Spleen (tissue), 7 donors: ENCODE measurements at regions not wholly inside any gene's neighbourhood (a gene's known extent, or its start where the extent isn't known, plus 50 kb on each side); places are given as distances from the start of the nearest gene placed in this dataset.

Experiments
- CTCF ChIP-seq, 11 experiments: fragments of 200-600 bp in 7 of 11; fragments of 450-650 bp in 4 of 11; sonication (generic) in 4 of 11; IDR thresholded peaks in 8 of 11; conservative IDR thresholded peaks in 3 of 11; 1 replicate in 7 of 11; 2 replicates in 4 of 11; pipeline versions ENCODE4 v1.4.0 to v1.8.0; 2016 to 2021; ENCODE audit warnings: antibody characterized with exemption in 11 of 11, inconsistent platforms in 4 of 11, mild to moderate bottlenecking in 1 of 11
- POLR2A ChIP-seq, 3 donors: fragments of 450-650 bp; IDR thresholded peaks; one replicate each; pipeline ENCODE4 v1.5.1; 2017; ENCODE audit warnings: antibody characterized with exemption in 3 of 3, mild to moderate bottlenecking in 1 of 3
- POLR2AphosphoS5 ChIP-seq, 3 donors: sonication (generic); formaldehyde crosslinking; IDR thresholded peaks; one replicate each; pipeline ENCODE4 v1.5.1; 2017; ENCODE audit warnings: antibody characterized with exemption in 3 of 3
- donor health status: DM: no; HTN: no; CAD: no; lungs with moderate emphysema.
- donor health status: DM: no; HTN: no; CAD: no.
- donor health status: DM: no; HTN: no; CAD: no.

DNA sequence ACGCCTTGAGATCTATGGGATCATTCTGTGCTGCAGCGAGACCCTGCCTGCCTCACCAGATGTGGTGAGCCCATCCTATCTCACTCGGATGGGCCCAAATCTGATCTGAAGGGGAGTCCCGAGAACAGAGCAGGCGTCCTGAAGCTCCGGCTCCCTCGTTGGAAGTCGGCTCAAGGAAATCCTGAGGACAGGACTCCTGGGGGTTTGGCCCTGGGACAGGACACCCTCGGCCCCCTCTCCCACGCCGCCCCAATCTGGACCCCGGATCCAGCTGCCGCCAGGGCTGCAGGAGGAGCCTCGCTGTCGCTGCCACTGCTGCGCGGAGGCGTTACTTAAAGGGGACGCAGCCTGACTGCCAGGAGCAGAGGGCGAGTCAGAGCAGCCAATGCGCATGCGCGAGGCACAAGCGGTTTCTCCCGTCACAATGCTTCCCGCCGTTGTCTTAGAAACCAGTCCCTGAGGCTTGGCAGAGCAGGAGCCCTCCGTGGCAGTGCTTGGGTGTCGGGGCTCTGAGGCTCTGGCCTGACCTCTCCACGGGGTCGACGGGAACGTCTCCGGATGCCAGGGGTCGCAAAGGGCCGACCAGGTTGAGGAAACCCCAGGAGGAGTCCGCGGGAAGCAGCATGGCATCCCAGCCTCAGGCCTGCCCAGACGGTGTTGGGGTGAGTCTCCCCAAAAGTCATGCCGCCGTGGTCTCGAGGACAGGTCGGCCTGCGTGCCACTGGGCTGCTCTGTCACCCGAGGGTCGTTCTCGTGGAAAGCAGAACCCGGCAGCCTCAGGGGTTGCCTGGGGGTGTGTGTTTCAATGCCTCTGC, 1567.8 kb upstream of the DEFB115 start:
- TF ChIP-seq POLR2AphosphoS5 (IDR thresholded peaks at IDR 0.05) (peak in 1 of 3 donors; percentile 57), CTCF (IDR thresholded peaks at IDR 0.05 in 8 of 11, conservative IDR thresholded peaks at IDR 0.05 in 3 of 11) (no peak), POLR2A (IDR thresholded peaks at IDR 0.05) (no peak)
